Neural progenitor cell (in vitro differentiated cells): ENCODE measurements at regions not wholly inside any gene's neighbourhood (a gene's known extent, or its start where the extent isn't known, plus 50 kb on each side); places are given as distances from the start of the nearest gene placed in this dataset.

Source experiments
- DNase-seq: peaks from one replicate; pipeline ENCODE4 v3.0.0-alpha.2; 2016; ENCODE audit warnings: low spot score
- H2AFZ ChIP-seq: fragments of 200-600 bp; sonication (generic); replicated peaks from 2 replicates; pipeline ENCODE4 v1.6.1; 2016; ENCODE audit warnings: antibody characterized with exemption
- H3F3A ChIP-seq: fragments of 200-600 bp; sonication (generic); 2 replicates; pipeline ENCODE4 v1.6.1; 2016; ENCODE audit warnings: antibody characterized with exemption, low read depth
- H3K27ac ChIP-seq: fragments of 200-600 bp; sonication (generic); 2 replicates; pipeline ENCODE4 v1.5.1; 2016; ENCODE audit warnings: mild to moderate bottlenecking
- H3K27me3 ChIP-seq: fragments of 200-600 bp; sonication (generic); 2 replicates; pipeline ENCODE4 v1.6.1; 2016; ENCODE audit warnings: mild to moderate bottlenecking, moderate library complexity
- H3K36me3 ChIP-seq: fragments of 200-600 bp; sonication (generic); 2 replicates; pipeline ENCODE4 v1.5.1; 2016
- H3K4me1 ChIP-seq: fragments of 200-600 bp; sonication (generic); 2 replicates; pipeline ENCODE4 v1.6.1; 2016; ENCODE audit warnings: mixed run types
- H3K4me2 ChIP-seq: fragments of 200-600 bp; sonication (generic); 2 replicates; pipeline ENCODE4 v1.6.1; 2016
- H3K4me3 ChIP-seq: fragments of 200-600 bp; sonication (generic); 2 replicates; pipeline ENCODE4 v1.5.1; 2016
- H3K79me2 ChIP-seq: fragments of 200-600 bp; sonication (generic); 2 replicates; pipeline ENCODE4 v1.6.1; 2016; ENCODE audit warnings: low read depth
- H3K9ac ChIP-seq: fragments of 200-600 bp; sonication (generic); 2 replicates; pipeline ENCODE4 v1.6.1; 2016
- H3K9me3 ChIP-seq: fragments of 200-600 bp; sonication (generic); 2 replicates; pipeline ENCODE4 v1.5.1; 2016; ENCODE audit warnings: low read depth
- H4K20me1 ChIP-seq: fragments of 200-600 bp; sonication (generic); 2 replicates; pipeline ENCODE4 v1.6.1; 2016; ENCODE audit warnings: low read depth
- H3K27ac Mint-ChIP-seq: 3 replicates; pipeline ENCODE4 v1.8.0; 2021; ENCODE audit warnings: mixed read lengths
- H3K27me3 Mint-ChIP-seq: 2 replicates; pipeline ENCODE4 v1.8.0; 2022; ENCODE audit warnings: low read depth, mild to moderate bottlenecking, inconsistent platforms, moderate library complexity, mixed read lengths; ENCODE audit not compliant: insufficient read depth
- H3K36me3 Mint-ChIP-seq: 3 replicates; pipeline ENCODE4 v1.8.0; 2021; ENCODE audit warnings: mixed read lengths
- H3K4me1 Mint-ChIP-seq: 3 replicates; pipeline ENCODE4 v1.8.0; 2021; ENCODE audit warnings: mixed read lengths
- H3K4me3 Mint-ChIP-seq: 3 replicates; pipeline ENCODE4 v1.8.0; 2021; ENCODE audit warnings: mild to moderate bottlenecking, moderate library complexity, mixed read lengths
- H3K9me3 Mint-ChIP-seq: 3 replicates; pipeline ENCODE4 v1.8.0; 2020; ENCODE audit warnings: mixed read lengths
- CTCF ChIP-seq: fragments of 200-600 bp; sonication (generic); IDR thresholded peaks from 2 replicates; pipeline ENCODE4 v1.5.1; 2017; ENCODE audit warnings: antibody characterized with exemption, mild to moderate bottlenecking
- EZH2 ChIP-seq: fragments of 200-600 bp; sonication (generic); IDR thresholded peaks from 2 replicates; pipeline ENCODE4 v1.6.1; 2017; ENCODE audit warnings: antibody characterized with exemption, mild to moderate bottlenecking, moderate library complexity
- EZH2phosphoT487 ChIP-seq: fragments of 200-600 bp; sonication (generic); IDR thresholded peaks from 2 replicates; pipeline ENCODE4 v1.6.1; 2017; ENCODE audit warnings: antibody characterized with exemption

GRCh38 chr1:198400063-198400462 lies 140.4 kb downstream of the ATP6V1G3 start:
- Histone ChIP-seq H3K9ac (no peak overlapping the region), H3K79me2 (no peaks in the 10 kb centered on the region), H3K9me3 (no peaks in the 10 kb centered on the region), H3F3A (no peaks in the 10 kb centered on the region), H2AFZ (no peak overlapping the region), H3K36me3 (no peaks in the 10 kb centered on the region), H3K4me2 (no peak overlapping the region), H3K4me1 (no peaks in the 10 kb centered on the region), H3K27ac (no peak overlapping the region), H4K20me1 (no peaks in the 10 kb centered on the region), H3K4me3 (no peak overlapping the region), H3K27me3 (no peaks in the 10 kb centered on the region)
- no peak for TF ChIP-seq EZH2phosphoT487
- TF ChIP-seq CTCF: no peak
- no peak for TF ChIP-seq EZH2
- Mint-ChIP-seq H3K27me3 (no peaks in the 10 kb centered on the region), H3K4me3 (no peak overlapping the region), H3K9me3 (no peaks in the 10 kb centered on the region), H3K27ac (no peak overlapping the region), H3K4me1 (no peaks in the 10 kb centered on the region), H3K36me3 (no peaks in the 10 kb centered on the region)
- no peak for DNase-seq

- DNase-seq: no peak
- no peak overlapping the region for H3K4me3 ChIP-seq
- no peaks in the 10 kb centered on the region for H3K36me3 Mint-ChIP-seq
- no peaks in the 10 kb centered on the region for H3K79me2 ChIP-seq
- no peaks in the 10 kb centered on the region for H3K4me1 ChIP-seq
- H3K27ac Mint-ChIP-seq: no peak overlapping the region
- no peak for TF ChIP-seq EZH2
- no peak for TF ChIP-seq CTCF
- no peak for TF ChIP-seq EZH2phosphoT487
- H3K27ac ChIP-seq: no peak overlapping the region
- H3F3A ChIP-seq: no peaks in the 10 kb centered on the region
- no peaks in the 10 kb centered on the region for H3K27me3 Mint-ChIP-seq
- H2AFZ ChIP-seq: no peak overlapping the region
- H3K9ac ChIP-seq: no peak overlapping the region
- no peaks in the 10 kb centered on the region for H3K9me3 Mint-ChIP-seq
- H3K36me3 ChIP-seq: no peaks in the 10 kb centered on the region
- no peak overlapping the region for H3K4me2 ChIP-seq
- no peaks in the 10 kb centered on the region for H3K4me1 Mint-ChIP-seq
- no peaks in the 10 kb centered on the region for H3K27me3 ChIP-seq
- H4K20me1 ChIP-seq: no peaks in the 10 kb centered on the region
- H3K9me3 ChIP-seq: no peaks in the 10 kb centered on the region
- no peak overlapping the region for H3K4me3 Mint-ChIP-seq
Observed at GRCh38 chr1:198399452-198399851, 141.0 kb downstream of the ATP6V1G3 start.

GRCh38 chr1:198397208-198397808 lies 143.2 kb downstream of the ATP6V1G3 start:
- no peaks in the 10 kb centered on the region for H3K9me3 ChIP-seq
- no peaks in the 10 kb centered on the region for H3K27me3 ChIP-seq
- no peak overlapping the region for H3K4me2 ChIP-seq
- no peaks in the 10 kb centered on the region for H3K79me2 ChIP-seq
- no peaks in the 10 kb centered on the region for H4K20me1 ChIP-seq
- TF ChIP-seq EZH2 (no peak), CTCF (no peak), EZH2phosphoT487 (no peak)
- H3K4me3 ChIP-seq: no peak overlapping the region
- H3K36me3 Mint-ChIP-seq: no peaks in the 10 kb centered on the region
- no peaks in the 10 kb centered on the region for H3K36me3 ChIP-seq
- no peaks in the 10 kb centered on the region for H3K27me3 Mint-ChIP-seq
- no peaks in the 10 kb centered on the region for H3F3A ChIP-seq
- DNase-seq: no peak
- no peaks in the 10 kb centered on the region for H3K4me1 ChIP-seq
- H3K4me1 Mint-ChIP-seq: no peaks in the 10 kb centered on the region
- H3K27ac Mint-ChIP-seq: no peak overlapping the region
- no peak overlapping the region for H3K4me3 Mint-ChIP-seq
- H3K27ac ChIP-seq: no peak overlapping the region
- no peaks in the 10 kb centered on the region for H3K9me3 Mint-ChIP-seq
- H3K9ac ChIP-seq: no peak overlapping the region
- H2AFZ ChIP-seq: no peak overlapping the region
